Erythroblast (primary cell): ENCODE measurements at regions not wholly inside any gene's neighbourhood (a gene's known extent, or its start where the extent isn't known, plus 50 kb on each side); places are given as distances from the start of the nearest gene placed in this dataset.

ENCODE experiments used
- GATA1 ChIP-seq: IDR thresholded peaks from 2 replicates; pipeline ENCODE4 v1.6.1; 2011; ENCODE audit warnings: low read depth, mild to moderate bottlenecking, control low read depth, low read length, moderate library complexity
- POLR2A ChIP-seq: IDR thresholded peaks from 2 replicates; pipeline ENCODE4 v1.6.1; 2011; ENCODE audit warnings: mild to moderate bottlenecking, low read length

- TF ChIP-seq POLR2A (no peak), GATA1 (no peak)
Measured at GRCh38 chr16:26705346-26705745, 361.4 kb upstream of the C16orf82 start.
